ACC112 (cell line): ENCODE measurements at regions not wholly inside any gene's neighbourhood (a gene's known extent, or its start where the extent isn't known, plus 50 kb on each side); places are given as distances from the start of the nearest gene placed in this dataset.
"Not testable (repeated sequence)": the region's sequence is repeated elsewhere in the genome, so short reads cannot be mapped to it uniquely, and the experiment has no call there.

ENCODE experiments used
- H2AFZ ChIP-seq: fragments of 200-600 bp; sonication (generic); one replicate; pipeline ENCODE4 v1.6.0; 2017; ENCODE audit warnings: antibody characterized with exemption, low read length; ENCODE audit not compliant: unreplicated experiment
- H3K27ac ChIP-seq: fragments of 200-600 bp; sonication (generic); 2 replicates; pipeline ENCODE4 v1.5.1; 2014; ENCODE audit warnings: low read depth, mild to moderate bottlenecking, antibody characterized with exemption, low read length, moderate library complexity
- H3K27me3 ChIP-seq: fragments of 200-600 bp; sonication (generic); 2 replicates; pipeline ENCODE4 v1.6.1; 2014; ENCODE audit warnings: mild to moderate bottlenecking, antibody characterized with exemption, low read length, moderate library complexity, mixed read lengths; ENCODE audit not compliant: insufficient read depth
- H3K36me3 ChIP-seq: fragments of 200-600 bp; sonication (generic); 2 replicates; pipeline ENCODE4 v1.6.1; 2016; ENCODE audit warnings: mild to moderate bottlenecking, antibody characterized with exemption, low read length, moderate library complexity, mixed read lengths; ENCODE audit not compliant: insufficient read depth
- H3K4me1 ChIP-seq: fragments of 200-600 bp; sonication (generic); one replicate; pipeline ENCODE4 v1.6.1; 2016; ENCODE audit warnings: low read length, mixed read lengths; ENCODE audit not compliant: insufficient read depth, unreplicated experiment, control insufficient read depth
- H3K4me3 ChIP-seq: fragments of 200-600 bp; sonication (generic); 2 replicates; pipeline ENCODE4 v1.5.1; 2014; ENCODE audit warnings: mild to moderate bottlenecking, low read depth, low read length
- H3K79me2 ChIP-seq: fragments of 200-600 bp; sonication (generic); one replicate; pipeline ENCODE4 v1.6.0; 2016; ENCODE audit warnings: low read length; ENCODE audit not compliant: control insufficient read depth, unreplicated experiment, insufficient read depth

DNA sequence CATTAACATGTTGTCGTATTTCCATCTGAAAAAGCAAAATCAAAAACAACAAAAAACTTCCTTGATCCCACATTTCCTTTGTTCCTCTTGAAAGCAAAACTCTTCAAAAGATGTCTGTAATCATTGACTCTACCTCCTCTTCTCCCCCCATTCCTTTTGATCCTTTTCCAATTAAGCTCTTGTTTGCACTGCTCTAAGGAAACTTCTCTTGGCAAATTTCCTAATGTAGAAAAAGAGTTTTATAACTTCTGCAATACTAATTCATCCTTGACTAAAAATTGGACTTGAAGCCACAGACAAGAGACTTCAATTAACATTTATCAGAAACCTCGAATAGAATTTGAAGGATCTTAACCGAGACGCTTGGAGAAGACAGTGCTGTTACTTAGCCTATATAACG lies 317.1 kb upstream of the SEMA3C start:
- Histone ChIP-seq H3K4me1 (no peaks in the 10 kb centered on the region), H3K27ac (no peak overlapping the region), H3K27me3 (no peaks in the 10 kb centered on the region), H3K4me3 (no peak overlapping the region), H3K79me2 (no peaks in the 10 kb centered on the region), H3K36me3 (no peaks in the 10 kb centered on the region), H2AFZ (no peak overlapping the region)

DNA sequence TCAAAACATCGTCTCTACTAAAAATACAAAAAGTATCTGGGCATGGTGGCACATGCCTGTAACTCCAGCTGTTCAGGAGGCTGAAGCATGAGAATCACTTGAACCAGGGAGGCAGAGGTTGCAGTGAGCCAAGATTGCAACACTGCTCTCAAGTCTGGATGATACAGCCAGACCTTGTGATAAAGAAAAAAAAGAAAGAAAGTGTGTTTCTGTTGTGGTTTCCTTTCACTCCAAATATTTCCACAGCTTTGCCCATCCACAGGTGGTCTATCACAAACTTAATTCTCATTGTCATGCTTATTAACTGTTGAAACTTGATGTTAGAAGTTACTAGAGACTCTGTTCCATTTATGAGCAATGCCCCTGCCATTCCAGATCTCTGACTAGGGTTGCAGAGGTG lies 316.0 kb upstream of the SEMA3C start:
- no peaks in the 10 kb centered on the region for H3K36me3 ChIP-seq
- no peak overlapping the region for H3K27ac ChIP-seq
- H3K79me2 ChIP-seq = no peaks in the 10 kb centered on the region
- H3K4me3 ChIP-seq = no peak overlapping the region
- no peaks in the 10 kb centered on the region for H3K4me1 ChIP-seq
- no peaks in the 10 kb centered on the region for H3K27me3 ChIP-seq
- no peak overlapping the region for H2AFZ ChIP-seq

DNA sequence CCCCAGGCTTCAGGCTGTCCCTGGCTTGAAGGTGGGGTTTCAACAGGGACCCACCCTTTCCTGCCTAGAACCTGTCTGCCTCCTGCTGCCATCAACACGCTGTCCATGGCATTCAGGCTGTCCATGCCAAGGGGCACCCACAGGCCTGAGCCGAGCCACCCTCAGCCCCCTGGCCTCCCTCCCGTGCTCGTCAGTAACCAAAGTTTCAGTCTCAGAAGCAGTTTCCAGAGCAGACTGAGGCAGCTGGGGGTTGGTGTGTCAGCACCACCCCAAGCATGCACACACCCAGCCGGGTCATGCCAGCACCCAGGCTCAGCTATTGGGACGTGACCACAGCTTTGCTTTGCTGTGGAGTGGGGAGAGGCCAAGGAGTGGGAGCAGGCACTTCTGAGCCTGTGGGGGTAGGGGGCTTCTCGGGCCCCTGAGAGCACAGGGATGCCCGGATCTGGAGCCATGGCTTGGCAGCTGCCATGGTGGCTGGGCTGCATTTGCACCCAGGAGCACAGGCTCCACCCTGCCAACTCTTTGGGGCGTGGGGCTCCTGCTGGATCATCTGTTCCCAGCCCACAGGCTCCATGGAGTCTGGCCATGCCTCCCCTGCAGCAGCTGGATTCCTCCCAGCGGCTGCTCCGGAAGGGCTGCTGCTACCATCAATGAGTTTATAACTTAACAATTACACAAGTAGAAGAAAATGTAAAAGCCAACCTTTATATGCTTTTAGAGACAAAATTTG lies 314.5 kb upstream of the SEMA3C start:
- Histone ChIP-seq H3K4me3 (no peak overlapping the region), H3K27me3 (no peaks in the 10 kb centered on the region), H3K4me1 (no peaks in the 10 kb centered on the region), H3K36me3 (no peaks in the 10 kb centered on the region), H2AFZ (no peak overlapping the region), H3K27ac (no peak overlapping the region), H3K79me2 (no peaks in the 10 kb centered on the region)

DNA sequence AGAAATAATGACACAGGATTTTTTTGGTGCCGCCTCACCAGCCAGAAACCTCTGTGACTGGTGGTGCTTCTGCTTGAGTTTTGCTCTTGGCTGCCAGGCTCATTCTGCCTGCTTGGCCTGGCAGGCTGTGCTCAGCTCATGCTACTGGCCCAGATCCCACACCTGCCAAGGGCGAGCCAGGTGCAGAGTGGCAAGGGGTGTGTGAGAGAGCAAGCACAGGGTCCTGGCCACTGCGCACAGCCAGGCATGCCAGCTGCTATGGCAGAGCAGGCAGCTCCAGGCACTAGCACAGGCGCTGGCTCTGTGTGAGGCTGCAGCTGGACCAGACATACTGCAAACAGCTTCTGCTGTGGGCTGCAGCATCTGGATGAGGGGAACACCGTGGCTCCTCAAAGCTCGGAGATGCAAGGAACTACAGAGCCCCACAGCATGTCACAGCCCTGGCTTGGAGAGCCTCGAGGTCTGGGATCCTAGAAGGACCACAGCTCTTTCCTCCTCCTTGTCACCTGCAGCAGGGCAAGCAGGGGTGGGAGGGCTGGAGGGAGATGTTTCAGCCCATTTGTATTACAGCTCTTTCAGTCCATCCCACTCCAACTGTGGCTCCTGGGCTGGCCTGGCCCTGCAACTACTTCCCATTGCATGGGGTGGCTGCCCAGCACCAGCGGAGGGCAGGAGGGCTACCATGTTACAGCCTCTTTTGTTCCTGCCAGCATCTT lies 313.4 kb upstream of the SEMA3C start:
- Histone ChIP-seq H3K4me3 (no peak overlapping the region), H3K27me3 (no peaks in the 10 kb centered on the region), H3K79me2 (no peaks in the 10 kb centered on the region)

DNA sequence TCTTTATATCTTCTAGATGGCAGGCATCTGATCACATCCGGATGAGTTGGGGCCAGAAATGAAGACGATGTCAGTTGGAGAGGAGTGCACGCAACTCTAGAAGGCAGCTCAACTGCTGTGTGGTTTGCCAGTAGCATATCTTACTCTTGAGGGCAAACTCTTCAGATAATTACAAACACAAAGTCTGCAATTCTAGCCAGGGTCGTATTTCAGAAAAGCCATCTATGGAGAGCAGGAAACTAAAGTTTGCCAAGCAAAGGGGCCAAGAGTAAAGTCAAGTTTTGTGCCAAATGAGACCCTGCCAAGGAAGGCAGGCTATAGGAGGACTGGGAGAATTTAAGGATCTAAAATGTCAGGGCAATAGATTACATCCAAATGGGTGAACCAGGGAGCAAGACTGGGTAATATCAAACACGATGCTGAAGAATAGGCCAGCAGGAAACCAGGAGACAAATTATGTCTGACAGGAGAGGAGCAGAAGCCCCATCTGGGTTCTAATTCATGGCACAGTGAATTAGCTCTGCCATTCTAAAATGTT lies 312.5 kb upstream of the SEMA3C start:
- Histone ChIP-seq H3K27me3 (no peaks in the 10 kb centered on the region), H3K27ac (no peak overlapping the region), H3K79me2 (no peaks in the 10 kb centered on the region), H3K4me3 (no peak overlapping the region), H3K36me3 (no peaks in the 10 kb centered on the region), H2AFZ (no peak overlapping the region), H3K4me1 (no peaks in the 10 kb centered on the region)

More for the DNA sequence above, 313.4 kb upstream of the SEMA3C start:
- Histone ChIP-seq H3K36me3 (no peaks in the 10 kb centered on the region), H2AFZ (no peak overlapping the region), H3K27ac (no peak overlapping the region), H3K4me1 (no peaks in the 10 kb centered on the region)

DNA sequence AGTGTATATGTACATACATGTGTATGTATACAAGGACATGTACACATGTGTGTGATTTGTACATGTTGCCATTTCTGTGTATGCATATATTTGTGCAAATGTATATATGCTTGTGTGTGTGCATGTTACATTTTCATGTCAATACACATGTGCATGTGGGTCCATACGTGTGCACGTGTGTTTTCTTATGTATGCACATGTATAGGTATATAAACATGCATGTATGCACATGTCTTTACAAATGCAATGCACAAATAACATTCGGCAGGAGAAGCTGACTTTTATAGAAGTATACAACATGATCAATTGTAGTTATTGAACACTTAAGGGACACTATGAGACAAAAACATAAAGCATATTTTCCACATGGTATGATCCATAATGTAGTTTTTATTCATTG lies 307.4 kb upstream of the SEMA3C start:
- Histone ChIP-seq H3K4me3 (no peak overlapping the region), H3K27me3 (no peaks in the 10 kb centered on the region), H3K4me1 (no peaks in the 10 kb centered on the region), H3K27ac (no peak overlapping the region), H2AFZ (no peak overlapping the region), H3K36me3 (no peaks in the 10 kb centered on the region), H3K79me2 (no peaks in the 10 kb centered on the region)

DNA sequence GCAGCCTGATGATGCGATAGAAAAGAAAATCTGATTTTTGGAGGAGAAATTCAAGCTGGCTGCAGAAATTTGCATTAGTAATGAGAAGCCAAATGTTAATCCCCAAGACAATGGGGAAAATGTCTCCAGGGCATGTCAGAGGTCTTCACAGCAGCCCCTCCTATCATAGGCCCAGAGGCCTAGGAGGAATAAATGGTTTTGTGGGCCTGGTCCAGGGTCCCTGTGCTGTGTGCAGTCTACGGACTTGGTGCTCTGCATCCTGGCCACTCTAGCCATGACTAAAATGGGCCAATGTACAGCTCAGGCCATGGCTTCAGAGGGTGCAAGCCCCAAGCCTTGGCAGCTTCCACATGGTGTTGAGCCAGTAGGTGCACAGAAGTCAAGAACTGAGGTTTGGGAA lies 303.8 kb upstream of the SEMA3C start:
- not testable (repeated sequence) for H3K27ac ChIP-seq, H2AFZ ChIP-seq, H3K27me3 ChIP-seq, H3K4me1 ChIP-seq, H3K36me3 ChIP-seq, H3K79me2 ChIP-seq, H3K4me3 ChIP-seq

DNA sequence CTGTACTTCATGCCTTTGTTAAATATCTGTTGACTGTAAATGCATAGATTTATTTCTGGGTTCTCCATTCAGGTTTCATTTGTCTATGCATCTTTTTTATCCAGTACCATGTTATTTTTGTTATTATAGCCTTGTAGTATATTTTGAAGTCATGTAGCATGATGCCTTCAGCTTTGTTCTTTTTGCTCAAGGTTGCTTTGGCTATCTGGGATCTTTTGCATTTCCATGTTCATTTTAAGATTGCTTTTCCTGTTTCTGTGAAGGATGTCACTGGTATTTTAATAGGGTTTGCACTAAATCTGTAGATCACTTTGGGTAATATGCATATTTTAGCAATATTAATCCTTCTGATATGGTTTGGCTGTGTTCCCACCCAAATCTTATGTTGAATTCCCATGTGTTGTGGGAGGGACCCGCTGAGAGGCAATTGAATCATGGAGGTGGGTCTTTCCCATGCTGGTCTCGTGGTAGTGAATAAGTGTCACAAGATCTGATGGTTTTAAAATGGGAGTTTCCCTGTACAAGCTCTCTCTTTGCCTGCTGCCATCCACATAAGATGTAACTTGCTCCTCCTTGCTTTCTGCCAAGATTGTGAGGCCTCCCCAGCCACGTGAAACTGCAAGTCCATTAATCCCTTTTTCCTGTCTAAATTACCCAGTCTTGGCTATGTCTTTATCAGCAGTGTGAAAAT lies 302.8 kb upstream of the SEMA3C start:
- no peak overlapping the region for H2AFZ ChIP-seq
- H3K79me2 ChIP-seq = no peaks in the 10 kb centered on the region
- H3K36me3 ChIP-seq = no peaks in the 10 kb centered on the region
- H3K4me1 ChIP-seq = no peaks in the 10 kb centered on the region
- no peaks in the 10 kb centered on the region for H3K27me3 ChIP-seq
- H3K4me3 ChIP-seq = no peak overlapping the region
- no peak overlapping the region for H3K27ac ChIP-seq

DNA sequence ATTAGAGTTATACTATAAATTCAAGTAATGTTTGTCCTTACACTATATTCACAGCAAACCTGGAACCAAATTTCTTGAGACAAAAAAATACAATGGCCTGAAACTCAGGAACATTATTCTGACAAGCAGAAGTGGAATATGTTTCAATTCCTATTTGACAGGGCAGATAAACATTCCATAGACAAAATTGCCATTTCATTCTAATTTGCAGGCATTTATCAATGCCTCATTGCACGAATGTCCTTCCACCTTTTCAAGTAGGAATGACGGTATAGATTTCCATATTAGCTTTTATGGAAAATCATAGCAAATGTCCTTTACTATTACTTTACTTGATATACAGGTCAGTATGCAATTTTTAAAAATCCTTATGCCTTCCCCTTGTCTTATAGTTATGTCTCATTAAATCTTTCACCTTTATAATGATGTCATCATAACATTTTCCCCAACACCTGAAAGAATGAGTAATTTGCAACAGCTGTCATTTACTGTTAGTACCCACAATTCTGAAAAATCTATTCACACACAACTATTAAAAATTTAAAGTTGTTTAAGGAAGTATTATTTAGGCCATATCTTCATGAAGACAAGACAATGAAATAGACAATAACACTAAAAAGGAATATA lies 299.7 kb upstream of the SEMA3C start:
- H3K27me3 ChIP-seq = no peaks in the 10 kb centered on the region
- H3K27ac ChIP-seq = no peak overlapping the region
- no peak overlapping the region for H3K4me3 ChIP-seq
- no peaks in the 10 kb centered on the region for H3K4me1 ChIP-seq
- no peak overlapping the region for H2AFZ ChIP-seq
- no peaks in the 10 kb centered on the region for H3K79me2 ChIP-seq
- H3K36me3 ChIP-seq = no peaks in the 10 kb centered on the region

DNA sequence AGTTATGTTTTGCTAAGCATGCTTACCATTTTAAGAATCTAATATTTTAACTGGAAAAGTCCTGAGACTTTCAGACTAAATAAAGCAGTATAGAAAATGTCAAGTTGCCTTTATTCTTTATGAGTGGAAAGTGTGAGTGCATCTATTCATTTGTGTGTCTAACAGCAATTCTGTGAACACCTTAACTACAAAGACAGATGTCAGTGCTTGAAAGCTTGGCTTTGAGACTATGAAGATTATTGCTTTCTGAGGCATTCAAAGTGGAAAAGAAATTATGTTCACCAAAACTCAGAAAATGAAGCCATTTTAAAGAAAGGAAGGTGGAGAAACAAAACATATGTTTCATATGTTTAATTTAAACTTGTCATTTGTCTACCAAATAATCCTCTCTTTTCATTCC lies 294.5 kb upstream of the SEMA3C start:
- H3K79me2 ChIP-seq = no peaks in the 10 kb centered on the region
- no peaks in the 10 kb centered on the region for H3K36me3 ChIP-seq
- H3K27ac ChIP-seq = no peak overlapping the region
- H2AFZ ChIP-seq = no peak overlapping the region
- H3K4me1 ChIP-seq = peaks cover 29% of the 10 kb centered on the region
- H3K4me3 ChIP-seq = no peak overlapping the region
- H3K27me3 ChIP-seq = no peaks in the 10 kb centered on the region
